OCI-LY7 (cell line): ENCODE measurements at regions not wholly inside any gene's neighbourhood (a gene's known extent, or its start where the extent isn't known, plus 50 kb on each side); places are given as distances from the start of the nearest gene placed in this dataset.

Experiments
- CTCF ChIP-seq: fragments of 200-600 bp; sonication (generic); conservative IDR thresholded peaks from 2 replicates; pipeline ENCODE4 v1.5.1; 2014; ENCODE audit warnings: mild to moderate bottlenecking, antibody characterized with exemption, low read length, moderate library complexity, mixed read lengths
- EZH2phosphoT487 ChIP-seq: fragments of 200-600 bp; sonication (generic); IDR thresholded peaks from 2 replicates; pipeline ENCODE4 v1.6.1; 2018; ENCODE audit warnings: low read depth, borderline replicate concordance, mild to moderate bottlenecking, mixed run types, antibody characterized with exemption, low read length, moderate library complexity, mixed read lengths

GRCh38 chr7:22551768-22552513, 52.0 kb upstream of the STEAP1B start:
- TF ChIP-seq CTCF, result no peak
- TF ChIP-seq EZH2phosphoT487, result no peak
